GDM1 (cell line): ENCODE measurements at regions not wholly inside any gene's neighbourhood (a gene's known extent, or its start where the extent isn't known, plus 50 kb on each side); places are given as distances from the start of the nearest gene placed in this dataset.

Experiments
- DNase-seq: peaks from one replicate; lab custom pipeline; 2025; lab: John Stamatoyannopoulos, UW

- no peak for DNase-seq
Measured at GRCh38 chr6:44679438-44680201, 292.1 kb downstream of the CDC5L start.

DNA sequence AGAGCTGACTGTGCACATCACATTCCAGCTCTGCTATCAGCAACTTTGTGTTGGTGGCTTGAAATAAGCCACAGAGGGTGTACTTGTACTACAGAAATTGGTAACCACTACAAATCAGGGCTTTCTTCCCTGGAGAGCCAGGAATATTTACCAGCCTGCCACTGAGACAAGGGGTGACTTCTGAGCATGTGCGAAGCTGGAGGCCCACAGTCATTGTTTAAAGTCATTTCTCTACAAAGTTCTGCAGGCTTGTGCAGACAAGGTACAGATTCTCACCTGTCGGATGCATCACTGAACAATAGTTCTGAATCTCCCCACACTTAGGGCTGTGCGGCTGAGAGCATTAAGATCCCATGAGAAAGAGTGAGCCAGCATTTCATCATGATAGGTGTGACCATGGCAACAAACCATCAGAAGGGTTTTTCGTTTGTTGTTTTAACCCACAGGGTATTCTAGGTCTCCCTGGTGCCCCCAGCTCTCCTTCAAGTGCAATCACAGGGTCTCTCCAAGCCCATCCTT, 292.8 kb downstream of the CDC5L start:
- no peak for DNase-seq

DNA sequence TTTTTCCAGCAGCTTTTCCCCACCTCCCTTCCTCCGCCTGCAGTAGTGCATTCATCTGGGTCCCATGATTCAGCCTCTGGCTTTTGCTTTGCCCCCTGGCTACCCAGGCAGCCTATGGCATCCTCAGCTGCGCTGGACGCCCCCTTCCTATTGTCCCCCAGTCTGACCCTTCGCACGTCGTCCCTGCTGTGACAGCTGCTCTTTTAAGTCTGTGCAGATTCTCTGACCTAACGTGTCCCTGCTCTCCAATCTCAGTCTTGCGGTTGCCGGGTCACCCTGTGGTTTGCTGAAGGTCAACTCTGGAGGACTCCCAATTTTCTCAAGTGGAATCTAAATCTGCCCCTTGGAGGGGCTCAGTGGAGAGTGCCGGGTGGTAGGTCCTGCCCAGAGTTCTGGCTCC, 294.3 kb downstream of the CDC5L start:
- DNase-seq = no peak

DNA sequence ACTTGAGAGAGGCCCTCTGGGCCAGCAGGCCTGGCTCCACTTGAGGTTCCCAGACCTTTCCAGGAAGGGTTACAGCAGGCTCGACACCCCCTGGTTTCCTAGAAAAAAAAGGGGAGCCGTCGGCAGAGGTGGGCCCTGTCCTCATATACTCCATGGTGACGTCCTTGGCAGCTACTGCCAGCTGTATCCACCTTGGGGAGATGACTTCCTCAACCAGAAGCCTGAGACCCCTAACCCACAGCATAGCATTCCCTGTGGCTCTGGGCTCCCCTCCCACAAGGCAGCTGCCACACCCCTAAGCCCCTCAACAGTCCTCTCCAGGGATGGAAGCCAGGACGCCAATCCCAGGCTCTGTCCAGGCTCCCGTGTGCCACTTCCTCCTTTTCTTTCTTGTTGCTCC, 294.8 kb downstream of the CDC5L start:
- DNase-seq = no peak

- DNase-seq = no peak
Measured at GRCh38 chr6:44682987-44683779, 295.7 kb downstream of the CDC5L start.

DNA sequence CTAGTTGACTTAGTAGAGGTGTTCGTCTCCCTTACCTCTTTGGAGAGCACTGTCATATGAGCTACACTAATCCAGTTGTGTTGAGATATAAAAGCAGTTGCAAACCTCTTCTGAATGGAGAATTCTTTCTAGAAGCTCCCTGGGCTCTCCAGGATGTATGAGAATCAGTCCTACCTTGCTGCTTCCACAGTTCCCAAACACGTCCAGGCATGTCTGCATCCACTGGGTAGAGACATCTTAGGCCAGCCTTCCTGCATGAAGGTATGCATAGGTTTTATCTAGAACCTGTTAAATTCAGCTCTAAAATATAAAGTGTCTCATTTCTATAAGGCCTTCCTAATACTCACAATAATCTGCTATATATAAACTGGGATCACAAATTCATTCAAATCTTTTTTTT, 297.7 kb downstream of the CDC5L start:
- DNase-seq = no peak

- no peak for DNase-seq
Measured at GRCh38 chr6:44696099-44696498, 308.6 kb downstream of the CDC5L start.

GRCh38 chr6:44696686-44697085, 309.2 kb downstream of the CDC5L start:
- no peak for DNase-seq

GRCh38 chr6:44697327-44697726, 309.8 kb downstream of the CDC5L start:
- DNase-seq = no peak

- no peak for DNase-seq
Measured at GRCh38 chr6:44698602-44699001, 311.1 kb downstream of the CDC5L start.

- no peak for DNase-seq
Measured at GRCh38 chr6:44699082-44699481, 311.6 kb downstream of the CDC5L start.

- no peak for DNase-seq
Measured at GRCh38 chr6:44699851-44700250, 312.3 kb downstream of the CDC5L start.

- no peak for DNase-seq
Measured at GRCh38 chr6:44700422-44700821, 312.9 kb downstream of the CDC5L start.

GRCh38 chr6:44701038-44701636, 313.6 kb downstream of the CDC5L start:
- no peak for DNase-seq

GRCh38 chr6:44701637-44702101, 314.2 kb downstream of the CDC5L start:
- DNase-seq = no peak

- no peak for DNase-seq
Measured at GRCh38 chr6:44702292-44702691, 314.8 kb downstream of the CDC5L start.

GRCh38 chr6:44704240-44705150, 317.0 kb downstream of the CDC5L start:
- DNase-seq = no peak

GRCh38 chr6:44705596-44705995, 318.1 kb downstream of the CDC5L start:
- no peak for DNase-seq

GRCh38 chr6:44706011-44706410, 318.5 kb downstream of the CDC5L start:
- DNase-seq = no peak

- DNase-seq = no peak
Measured at GRCh38 chr6:44708208-44708607, 320.7 kb downstream of the CDC5L start.

DNA sequence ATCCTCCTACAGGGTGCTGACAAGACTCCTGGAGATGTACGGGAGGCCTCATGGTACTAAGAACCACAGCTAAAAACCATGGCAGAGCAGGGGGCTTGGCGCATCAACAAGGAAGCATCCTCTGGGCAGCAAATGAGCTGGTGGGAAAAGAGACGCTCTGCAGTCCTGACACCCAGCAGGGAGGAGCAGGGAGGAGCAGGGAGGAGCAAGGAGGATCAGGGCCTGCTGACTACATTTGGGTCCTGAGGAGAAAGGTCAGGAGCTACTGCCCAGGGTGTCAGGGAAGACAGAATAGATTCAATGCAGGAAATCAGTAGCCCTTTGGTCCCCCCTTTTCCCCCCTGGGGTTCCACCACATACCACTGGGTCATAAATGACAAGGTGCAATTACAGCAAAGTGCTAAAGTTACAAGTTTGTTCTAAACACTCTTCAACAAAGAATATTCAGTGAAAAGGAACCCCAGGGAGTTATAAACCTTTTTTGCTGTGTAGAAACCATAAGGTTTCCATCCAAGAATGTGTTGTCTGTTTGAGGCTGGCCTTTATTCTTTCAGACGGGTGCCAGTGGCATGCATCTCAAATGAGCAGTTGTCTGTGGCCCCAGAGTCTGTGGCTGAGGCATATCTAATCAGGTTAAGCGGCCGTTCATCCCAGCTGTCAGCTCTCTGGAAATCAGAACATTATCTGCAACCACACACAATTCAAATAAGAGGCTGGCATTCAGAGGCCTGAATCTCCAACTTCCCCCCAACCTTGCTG, 325.0 kb downstream of the CDC5L start:
- DNase-seq = no peak
